SK-N-MC (cell line): ENCODE measurements at regions not wholly inside any gene's neighbourhood (a gene's known extent, or its start where the extent isn't known, plus 50 kb on each side); places are given as distances from the start of the nearest gene placed in this dataset.
"Not testable (repeated sequence)": the region's sequence is repeated elsewhere in the genome, so short reads cannot be mapped to it uniquely, and the experiment has no call there.

Experiments used
- DNase-seq: peaks from one replicate; pipeline ENCODE4 v3.0.0-alpha.2; 2011; ENCODE audit warnings: low read depth, low spot score
- H3K27ac ChIP-seq: fragments of 200-600 bp; sonication (generic); 2 replicates; pipeline ENCODE4 v1.5.1; 2016; ENCODE audit warnings: mixed run types
- H3K36me3 ChIP-seq: fragments of 200-600 bp; sonication (generic); 2 replicates; pipeline ENCODE4 v1.6.1; 2017; ENCODE audit warnings: antibody characterized with exemption, low read length, mixed read lengths; ENCODE audit not compliant: insufficient read depth
- H3K4me3 ChIP-seq: fragments of 200-600 bp; sonication (generic); 2 replicates; pipeline ENCODE4 v1.5.1; 2016
- H3K9ac ChIP-seq: fragments of 200-600 bp; sonication (generic); 2 replicates; pipeline ENCODE4 v1.8.0; 2017; ENCODE audit warnings: mixed run types, mixed read lengths; ENCODE audit not compliant: insufficient read length
- H3K9me3 ChIP-seq: fragments of 200-600 bp; sonication (generic); 2 replicates; pipeline ENCODE4 v1.6.1; 2017; ENCODE audit warnings: low read depth, mild to moderate bottlenecking, antibody characterized with exemption, low read length, moderate library complexity, mixed read lengths
- EZH2 ChIP-seq: fragments of 200-600 bp; sonication (generic); IDR thresholded peaks from one replicate; pipeline ENCODE4 v1.6.1; 2017; ENCODE audit warnings: antibody characterized with exemption
- FOXP2 ChIP-seq: optimal IDR thresholded peaks from 2 replicates; pipeline ENCODE3; 2011; ENCODE audit warnings: mild to moderate bottlenecking, moderate library complexity; ENCODE audit not compliant: insufficient read depth; ENCODE audit errors: extremely low read length, control extremely low read depth
- POLR2AphosphoS5 ChIP-seq: IDR thresholded peaks from 2 replicates; pipeline ENCODE4 v1.6.1; 2012; ENCODE audit warnings: mild to moderate bottlenecking, low read depth, low read length, borderline replicate concordance

DNA sequence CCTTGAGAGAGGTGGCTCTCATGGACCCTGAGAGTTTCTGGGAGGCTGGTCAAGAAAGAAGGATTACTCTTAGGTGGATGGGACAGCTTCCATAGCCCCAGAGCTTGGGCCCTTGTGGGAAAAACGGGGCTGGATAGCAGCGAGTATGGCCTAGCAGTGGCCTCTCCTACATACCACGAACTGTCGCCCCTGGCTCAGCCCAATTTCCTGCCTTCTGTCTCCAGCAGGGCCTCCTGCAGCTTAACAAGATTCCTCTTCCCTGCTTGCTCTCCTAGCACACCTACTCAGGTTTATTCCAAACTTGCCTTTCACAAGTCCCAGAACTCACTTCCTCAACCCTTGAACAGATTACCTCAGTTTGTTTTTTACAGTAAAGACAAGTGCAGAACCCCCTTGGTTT is 139.7 kb upstream of the TPM1 start:
- Histone ChIP-seq H3K9ac (no peak overlapping the region), H3K27ac (no peak overlapping the region), H3K36me3 (no peaks in the 10 kb centered on the region), H3K9me3 (no peaks in the 10 kb centered on the region), H3K4me3 (no peak overlapping the region)
- no peak for DNase-seq
- TF ChIP-seq EZH2 (no peak), POLR2AphosphoS5 (no peak), FOXP2 (no peak)

DNA sequence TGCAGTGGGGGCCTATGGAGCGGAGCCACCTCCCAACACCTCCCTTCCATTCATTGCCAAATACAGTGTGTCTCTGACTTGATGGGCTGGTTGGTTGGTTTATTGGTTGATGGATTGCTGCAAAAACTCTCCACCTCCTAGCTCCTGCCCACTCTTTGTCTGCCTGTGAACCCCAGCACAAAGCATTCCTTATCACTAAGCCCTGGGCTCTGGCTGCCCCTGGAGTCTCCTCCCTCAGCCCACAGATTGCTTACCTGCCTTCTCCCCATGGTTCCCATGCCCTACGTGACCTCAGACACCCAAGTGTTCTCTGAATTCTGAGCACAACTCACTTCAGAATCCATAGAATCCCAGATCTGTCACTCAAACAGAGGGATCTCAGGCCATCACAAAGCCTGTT is 139.1 kb upstream of the TPM1 start:
- no peak for DNase-seq
- H3K9me3 ChIP-seq: no peaks in the 10 kb centered on the region
- H3K4me3 ChIP-seq: no peak overlapping the region
- no peaks in the 10 kb centered on the region for H3K36me3 ChIP-seq
- H3K9ac ChIP-seq: no peak overlapping the region
- H3K27ac ChIP-seq: no peak overlapping the region
- TF ChIP-seq FOXP2 (no peak), POLR2AphosphoS5 (no peak), EZH2 (no peak)

DNA sequence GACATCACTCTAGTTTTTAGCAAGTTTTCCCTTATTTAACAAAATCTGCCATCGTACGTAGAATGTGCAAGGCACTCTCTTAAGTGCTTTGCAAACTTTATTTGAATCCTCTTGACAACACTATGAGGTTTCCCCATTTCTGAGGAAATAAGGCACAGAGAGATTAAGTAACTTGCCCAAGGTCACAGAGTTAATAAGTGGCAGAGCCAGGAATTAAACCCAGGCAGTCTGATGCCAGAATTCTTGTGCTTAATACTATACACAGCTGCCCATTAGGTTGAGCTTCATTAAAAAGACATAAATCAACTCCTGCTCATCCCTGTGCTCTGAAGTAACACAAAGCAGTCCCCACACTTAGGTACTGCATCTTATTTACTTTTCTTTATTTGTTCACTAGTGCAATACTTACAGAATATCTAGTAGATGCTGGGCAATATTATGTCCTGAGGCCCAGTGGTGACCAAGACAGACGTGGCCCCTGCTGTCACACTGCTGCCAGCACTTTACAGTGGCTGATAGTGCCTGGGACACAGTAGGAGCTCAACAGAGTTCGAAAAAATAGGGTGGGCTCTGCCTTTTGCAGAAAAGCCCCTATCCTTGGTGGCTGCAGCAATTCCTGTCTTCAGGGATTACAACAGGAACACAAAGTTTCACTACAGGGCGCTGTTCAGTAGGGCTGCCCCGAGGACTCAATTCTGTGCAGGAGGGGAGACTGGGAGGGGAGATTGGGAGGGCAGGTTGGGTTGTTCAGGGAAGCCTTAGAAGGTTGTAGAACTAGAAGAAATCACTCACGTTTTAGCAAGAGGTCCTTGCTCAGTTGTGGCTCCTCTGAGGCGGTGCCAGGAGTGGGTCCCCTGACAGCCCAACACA is 138.3 kb upstream of the TPM1 start:
- TF ChIP-seq POLR2AphosphoS5: no peak
- Histone ChIP-seq H3K4me3 (no peak overlapping the region), H3K9ac (no peak overlapping the region), H3K36me3 (no peaks in the 10 kb centered on the region), H3K27ac (no peak overlapping the region), H3K9me3 (no peaks in the 10 kb centered on the region)
- no peak for DNase-seq

DNA sequence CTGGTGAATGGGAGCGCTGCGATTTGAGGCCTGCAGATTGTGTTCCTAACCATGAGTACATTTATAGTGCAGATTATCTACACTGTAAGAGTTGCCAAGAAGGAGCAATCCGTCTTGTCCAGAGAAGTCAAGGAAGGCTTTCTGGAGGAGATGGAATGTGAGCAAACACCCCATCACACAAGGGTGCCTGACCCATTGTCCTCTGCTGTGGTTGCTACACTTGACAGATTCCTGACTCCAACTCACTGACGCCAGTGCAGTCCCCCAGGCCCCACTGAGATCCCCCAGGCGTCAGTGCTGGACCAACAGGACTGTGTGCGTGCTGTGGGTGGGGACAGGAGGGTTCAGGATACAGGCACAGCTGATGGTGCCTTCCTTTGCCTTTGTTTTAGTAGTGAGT is 135.9 kb upstream of the TPM1 start:
- DNase-seq: no peak
- H3K27ac ChIP-seq: no peak overlapping the region
- H3K36me3 ChIP-seq: no peaks in the 10 kb centered on the region
- no peaks in the 10 kb centered on the region for H3K9me3 ChIP-seq
- no peak for TF ChIP-seq POLR2AphosphoS5
- no peak for TF ChIP-seq EZH2
- no peak for TF ChIP-seq FOXP2
- no peak overlapping the region for H3K9ac ChIP-seq
- no peak overlapping the region for H3K4me3 ChIP-seq

DNA sequence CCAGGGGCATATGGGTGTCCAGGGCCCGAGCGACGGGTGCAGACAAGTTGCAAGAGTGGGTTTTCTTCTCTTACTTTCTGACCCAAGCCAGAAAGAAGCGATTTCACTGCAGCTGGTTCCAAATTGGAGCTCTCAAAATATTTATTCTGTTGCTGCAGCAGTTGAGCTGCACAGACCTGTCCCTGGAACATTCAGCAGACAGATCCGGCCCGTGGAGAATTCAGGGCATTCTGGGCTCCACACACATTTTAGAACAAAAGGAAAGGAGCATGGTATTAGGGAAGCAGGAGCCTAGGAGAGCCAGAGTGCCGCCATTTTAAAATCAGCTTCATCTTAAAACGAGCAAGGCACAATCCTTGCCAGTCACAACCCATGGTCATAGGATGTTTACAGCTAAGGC is 135.3 kb upstream of the TPM1 start:
- DNase-seq: no peak
- Histone ChIP-seq H3K4me3 (no peak overlapping the region), H3K9me3 (no peaks in the 10 kb centered on the region), H3K27ac (no peak overlapping the region), H3K36me3 (no peaks in the 10 kb centered on the region), H3K9ac (no peak overlapping the region)
- TF ChIP-seq EZH2 (no peak), FOXP2 (no peak), POLR2AphosphoS5 (no peak)

DNA sequence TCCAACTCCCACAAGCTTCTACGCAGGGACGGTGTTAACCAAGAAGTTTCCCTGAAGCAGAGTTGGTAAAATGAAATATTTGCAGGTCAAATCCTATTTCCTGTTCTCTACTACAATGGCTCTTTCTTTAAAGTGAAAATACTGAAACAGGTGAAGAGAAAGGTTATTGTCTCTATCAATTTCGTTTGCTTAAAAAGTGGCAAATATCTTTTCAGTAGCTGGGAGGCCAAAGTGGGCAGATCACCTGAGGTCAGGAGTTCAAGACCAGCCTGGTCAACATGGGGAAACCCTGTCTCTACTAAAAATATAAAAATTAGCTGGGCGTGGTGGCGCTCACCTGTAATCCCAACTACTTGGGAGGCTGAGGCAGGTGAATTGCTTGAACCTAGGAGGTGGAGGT is 134.2 kb upstream of the TPM1 start:
- not testable (repeated sequence) for H3K36me3 ChIP-seq, H3K9me3 ChIP-seq, H3K4me3 ChIP-seq, H3K9ac ChIP-seq, H3K27ac ChIP-seq, DNase-seq

DNA sequence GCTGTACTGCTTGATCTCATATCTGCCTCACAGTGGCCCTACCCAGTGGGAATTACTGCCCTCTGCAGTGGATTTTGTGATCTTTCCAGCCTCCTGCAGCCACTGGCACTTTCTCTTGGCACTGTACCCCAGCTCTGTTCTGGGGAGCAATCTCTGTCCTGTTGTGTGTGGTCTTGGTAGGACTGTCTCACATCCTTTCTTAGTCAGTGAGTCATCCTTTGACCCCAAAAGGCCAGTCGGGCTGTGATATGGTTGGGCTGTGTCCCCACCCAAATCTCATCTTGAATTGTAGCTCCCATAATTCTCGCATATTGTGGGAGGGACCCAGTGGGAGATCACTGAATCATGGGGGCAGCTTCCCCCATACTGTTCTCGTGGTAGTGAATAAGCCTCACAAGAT is 133.3 kb upstream of the TPM1 start:
- no peaks in the 10 kb centered on the region for H3K9me3 ChIP-seq
- TF ChIP-seq EZH2 (no peak), FOXP2 (no peak), POLR2AphosphoS5 (no peak)
- H3K4me3 ChIP-seq: no peak overlapping the region
- no peak overlapping the region for H3K9ac ChIP-seq
- no peak for DNase-seq
- no peaks in the 10 kb centered on the region for H3K36me3 ChIP-seq
- H3K27ac ChIP-seq: no peak overlapping the region

DNA sequence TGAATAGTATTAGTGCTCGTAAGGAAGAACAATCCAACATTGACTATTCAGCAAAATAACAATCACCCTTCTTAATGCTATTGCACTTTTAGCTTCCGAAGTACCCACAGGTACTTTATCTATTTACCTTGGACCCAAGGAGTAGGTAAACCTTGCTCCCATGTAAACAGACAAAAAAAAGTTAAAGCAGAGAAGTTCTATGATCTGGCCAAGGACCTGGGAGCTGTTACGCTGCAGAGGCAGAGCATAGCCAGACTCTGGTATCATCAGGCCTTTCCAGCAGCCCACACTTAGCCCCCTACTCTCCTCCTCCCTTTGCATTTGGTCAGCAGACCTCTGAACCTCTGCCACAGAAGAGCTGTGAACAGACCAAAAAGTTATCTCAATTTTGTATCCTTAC is 130.3 kb upstream of the TPM1 start:
- H3K9ac ChIP-seq: no peak overlapping the region
- DNase-seq: no peak
- no peak for TF ChIP-seq EZH2
- H3K4me3 ChIP-seq: no peak overlapping the region
- H3K27ac ChIP-seq: no peak overlapping the region
- no peaks in the 10 kb centered on the region for H3K9me3 ChIP-seq
- H3K36me3 ChIP-seq: no peaks in the 10 kb centered on the region

DNA sequence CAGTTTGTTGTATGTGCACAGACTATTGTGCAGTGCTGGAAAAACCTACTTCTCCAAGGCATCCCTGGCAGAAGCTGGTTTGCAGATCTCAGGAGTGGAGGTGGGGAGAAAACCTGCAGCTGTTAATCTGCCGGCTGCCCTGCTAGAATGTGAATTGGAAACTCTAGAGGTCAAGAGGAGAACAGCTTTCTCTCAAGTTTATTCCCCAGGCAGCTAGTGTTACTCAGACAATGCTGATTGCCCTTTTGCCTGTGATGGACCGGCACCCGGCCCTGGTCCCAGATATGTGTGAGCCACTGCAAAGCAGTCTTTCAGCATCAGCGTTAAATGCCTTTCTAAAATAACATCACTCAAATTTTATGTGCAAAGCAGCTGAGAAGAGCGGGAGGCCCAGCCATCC is 129.7 kb upstream of the TPM1 start:
- H3K9me3 ChIP-seq: no peaks in the 10 kb centered on the region
- H3K9ac ChIP-seq: no peak overlapping the region
- H3K27ac ChIP-seq: no peak overlapping the region
- no peak for DNase-seq
- no peaks in the 10 kb centered on the region for H3K36me3 ChIP-seq
- TF ChIP-seq POLR2AphosphoS5 (no peak), EZH2 (no peak), FOXP2 (no peak)
- no peak overlapping the region for H3K4me3 ChIP-seq
